Fibroblast of lung (primary cell): ENCODE measurements at regions not wholly inside any gene's neighbourhood (a gene's known extent, or its start where the extent isn't known, plus 50 kb on each side); places are given as distances from the start of the nearest gene placed in this dataset.

Source experiments
- DNase-seq, 2 donors: peaks; one replicate each; pipeline versions ENCODE4 v3.0.0 to v3.0.0-alpha.2; 2010; ENCODE audit warnings: low read depth in 2 of 2
- H2AFZ ChIP-seq: 2 replicates; pipeline ENCODE4 v1.5.1; 2012; ENCODE audit warnings: low read length, control low read depth, inconsistent platforms
- H3K27ac ChIP-seq: 2 replicates; pipeline ENCODE4 v1.5.1; 2011; ENCODE audit warnings: low read length, control low read depth; ENCODE audit not compliant: insufficient read depth
- H3K27me3 ChIP-seq: 2 replicates; pipeline ENCODE4 v1.5.1; 2011; ENCODE audit warnings: mild to moderate bottlenecking, low read length; ENCODE audit not compliant: control insufficient read depth, insufficient read depth
- H3K36me3 ChIP-seq: 2 replicates; pipeline ENCODE4 v1.5.1; 2011; ENCODE audit warnings: low read length; ENCODE audit not compliant: control insufficient read depth, insufficient read depth
- H3K4me1 ChIP-seq: 2 replicates; pipeline ENCODE4 v1.5.1; 2011; ENCODE audit warnings: low read length; ENCODE audit not compliant: control insufficient read depth, insufficient read depth; ENCODE audit errors: extremely low read depth
- H3K4me2 ChIP-seq: 2 replicates; pipeline ENCODE4 v1.5.1; 2011; ENCODE audit warnings: low read length, control low read depth; ENCODE audit not compliant: insufficient read depth; ENCODE audit errors: extremely low read depth
- H3K4me3 ChIP-seq, 4 experiments: fragments of 200-600 bp in 1 of 4; sonication (generic) in 1 of 4; replicated peaks in 1 of 4; 2 replicates each; pipeline ENCODE4 v1.5.1; 2011 to 2016; ENCODE audit warnings: low read length in 4 of 4, low read depth in 3 of 4, mild to moderate bottlenecking in 3 of 4, control low read depth in 2 of 4, inconsistent platforms in 1 of 4, mixed read lengths in 1 of 4; ENCODE audit not compliant: insufficient read depth in 1 of 4; ENCODE audit errors: control extremely low read depth in 1 of 4
- H3K79me2 ChIP-seq: 2 replicates; pipeline ENCODE4 v1.5.1; 2012; ENCODE audit warnings: mild to moderate bottlenecking, low read length, inconsistent platforms; ENCODE audit not compliant: control insufficient read depth, insufficient read depth
- H3K9ac ChIP-seq: 2 replicates; pipeline ENCODE4 v1.5.1; 2011; ENCODE audit warnings: mild to moderate bottlenecking, low read length, control low read depth; ENCODE audit not compliant: insufficient read depth
- H3K9me3 ChIP-seq: 2 replicates; pipeline ENCODE4 v1.5.1; 2012; ENCODE audit warnings: low read depth, low read length; ENCODE audit not compliant: control insufficient read depth, insufficient read depth
- H4K20me1 ChIP-seq: 2 replicates; pipeline ENCODE4 v1.5.1; 2011; ENCODE audit warnings: low read length; ENCODE audit not compliant: control insufficient read depth, insufficient read depth; ENCODE audit errors: extremely low read depth
- EZH2 ChIP-seq: IDR thresholded peaks from 2 replicates; pipeline ENCODE4 v1.5.1; 2012; ENCODE audit warnings: low read length, control low read depth, mild to moderate bottlenecking; ENCODE audit errors: missing control alignments
- TF ChIP-seq, protein P1 (sequence below), 2 donors: IDR thresholded peaks in 1 of 2; conservative IDR thresholded peaks in 1 of 2; 1 replicate in 1 of 2; 2 replicates in 1 of 2; pipeline ENCODE4 v1.5.1; 2011 to 2012; ENCODE audit warnings: low read length in 2 of 2, control low read depth in 1 of 2, inconsistent platforms in 1 of 2, low read depth in 1 of 2, mild to moderate bottlenecking in 1 of 2

DNA sequence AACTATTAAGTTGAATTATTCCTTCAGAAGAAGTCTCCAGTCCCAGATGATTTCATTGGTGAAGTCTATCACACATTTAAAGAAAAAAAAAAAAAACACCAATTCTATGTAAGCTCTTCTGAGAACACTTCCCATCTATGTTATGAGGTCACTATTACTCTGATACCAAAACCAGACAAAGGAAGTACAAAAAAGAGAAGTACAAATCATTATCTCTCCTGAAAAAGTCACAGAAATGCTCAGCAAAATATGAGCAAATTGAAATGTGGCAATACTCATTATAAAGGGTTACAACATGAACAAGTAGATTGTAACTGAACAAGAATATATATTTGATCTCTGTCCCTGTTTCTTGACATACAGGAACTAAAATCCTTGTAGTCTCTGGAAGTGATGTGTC, 280.4 kb downstream of the TLE1 start:
- no peak overlapping the region for H2AFZ ChIP-seq
- H3K27me3 ChIP-seq = no peaks in the 10 kb centered on the region
- no peak overlapping the region for H3K4me2 ChIP-seq
- no peaks in the 10 kb centered on the region for H3K79me2 ChIP-seq
- H3K27ac ChIP-seq = no peak overlapping the region
- no peaks in the 10 kb centered on the region for H4K20me1 ChIP-seq
- no peaks in the 10 kb centered on the region for H3K9me3 ChIP-seq
- no peak overlapping the region for H3K9ac ChIP-seq
- no peak overlapping the region for H3K4me3 ChIP-seq
- DNase-seq = no peak
- H3K4me1 ChIP-seq = no peaks in the 10 kb centered on the region
- TF ChIP-seq, protein P1, sequence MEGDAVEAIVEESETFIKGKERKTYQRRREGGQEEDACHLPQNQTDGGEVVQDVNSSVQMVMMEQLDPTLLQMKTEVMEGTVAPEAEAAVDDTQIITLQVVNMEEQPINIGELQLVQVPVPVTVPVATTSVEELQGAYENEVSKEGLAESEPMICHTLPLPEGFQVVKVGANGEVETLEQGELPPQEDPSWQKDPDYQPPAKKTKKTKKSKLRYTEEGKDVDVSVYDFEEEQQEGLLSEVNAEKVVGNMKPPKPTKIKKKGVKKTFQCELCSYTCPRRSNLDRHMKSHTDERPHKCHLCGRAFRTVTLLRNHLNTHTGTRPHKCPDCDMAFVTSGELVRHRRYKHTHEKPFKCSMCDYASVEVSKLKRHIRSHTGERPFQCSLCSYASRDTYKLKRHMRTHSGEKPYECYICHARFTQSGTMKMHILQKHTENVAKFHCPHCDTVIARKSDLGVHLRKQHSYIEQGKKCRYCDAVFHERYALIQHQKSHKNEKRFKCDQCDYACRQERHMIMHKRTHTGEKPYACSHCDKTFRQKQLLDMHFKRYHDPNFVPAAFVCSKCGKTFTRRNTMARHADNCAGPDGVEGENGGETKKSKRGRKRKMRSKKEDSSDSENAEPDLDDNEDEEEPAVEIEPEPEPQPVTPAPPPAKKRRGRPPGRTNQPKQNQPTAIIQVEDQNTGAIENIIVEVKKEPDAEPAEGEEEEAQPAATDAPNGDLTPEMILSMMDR (conservative IDR thresholded peaks at IDR 0.05 in 1 of 2, IDR thresholded peaks at IDR 0.05 in 1 of 2; ENCODE audit: low read depth in 1 of 2, low read length in 2 of 2) = no peak
- no peak for TF ChIP-seq EZH2
- H3K36me3 ChIP-seq = no peaks in the 10 kb centered on the region

DNA sequence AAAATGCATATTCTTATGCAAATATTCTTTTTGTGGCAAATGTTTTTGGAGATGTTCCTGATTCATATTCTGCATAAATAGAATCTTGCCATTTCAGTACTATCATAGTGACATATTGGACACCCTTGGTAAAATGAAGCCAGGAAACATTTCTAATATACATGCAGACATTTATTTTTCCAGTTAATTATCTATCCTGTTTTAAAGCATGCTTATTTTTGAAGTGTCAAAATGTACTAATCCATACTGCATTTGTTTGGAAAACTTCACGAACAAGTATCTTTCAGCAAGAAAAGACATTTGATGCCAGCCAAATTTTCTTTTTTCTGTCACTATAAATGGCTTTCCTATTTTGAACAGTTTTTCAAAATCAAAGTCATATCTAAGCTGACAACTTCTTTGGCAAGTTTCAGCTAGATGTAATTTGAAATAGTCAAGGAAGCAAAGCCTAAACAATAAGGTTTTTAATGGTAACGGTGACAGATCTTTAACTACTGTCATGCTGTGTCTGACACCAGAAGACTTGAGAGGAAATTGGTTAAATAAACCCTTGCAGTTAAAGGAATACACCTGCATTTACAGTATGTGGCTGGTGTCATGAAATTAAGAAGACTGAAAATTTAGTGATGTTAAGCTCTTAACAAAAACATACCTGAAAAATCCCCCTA, 284.3 kb downstream of the TLE1 start:
- H4K20me1 ChIP-seq = no peaks in the 10 kb centered on the region
- H3K4me3 ChIP-seq = no peak overlapping the region
- H2AFZ ChIP-seq = no peak overlapping the region
- H3K36me3 ChIP-seq = no peaks in the 10 kb centered on the region
- no peak overlapping the region for H3K4me2 ChIP-seq
- H3K9me3 ChIP-seq = no peaks in the 10 kb centered on the region
- H3K27ac ChIP-seq = no peak overlapping the region
- H3K4me1 ChIP-seq = no peaks in the 10 kb centered on the region
- no peaks in the 10 kb centered on the region for H3K79me2 ChIP-seq
- no peaks in the 10 kb centered on the region for H3K27me3 ChIP-seq
- DNase-seq = no peak
- TF ChIP-seq EZH2 = no peak
- TF ChIP-seq, protein P1 (conservative IDR thresholded peaks at IDR 0.05 in 1 of 2, IDR thresholded peaks at IDR 0.05 in 1 of 2; ENCODE audit: low read depth in 1 of 2, low read length in 2 of 2) = no peak
- no peak overlapping the region for H3K9ac ChIP-seq

DNA sequence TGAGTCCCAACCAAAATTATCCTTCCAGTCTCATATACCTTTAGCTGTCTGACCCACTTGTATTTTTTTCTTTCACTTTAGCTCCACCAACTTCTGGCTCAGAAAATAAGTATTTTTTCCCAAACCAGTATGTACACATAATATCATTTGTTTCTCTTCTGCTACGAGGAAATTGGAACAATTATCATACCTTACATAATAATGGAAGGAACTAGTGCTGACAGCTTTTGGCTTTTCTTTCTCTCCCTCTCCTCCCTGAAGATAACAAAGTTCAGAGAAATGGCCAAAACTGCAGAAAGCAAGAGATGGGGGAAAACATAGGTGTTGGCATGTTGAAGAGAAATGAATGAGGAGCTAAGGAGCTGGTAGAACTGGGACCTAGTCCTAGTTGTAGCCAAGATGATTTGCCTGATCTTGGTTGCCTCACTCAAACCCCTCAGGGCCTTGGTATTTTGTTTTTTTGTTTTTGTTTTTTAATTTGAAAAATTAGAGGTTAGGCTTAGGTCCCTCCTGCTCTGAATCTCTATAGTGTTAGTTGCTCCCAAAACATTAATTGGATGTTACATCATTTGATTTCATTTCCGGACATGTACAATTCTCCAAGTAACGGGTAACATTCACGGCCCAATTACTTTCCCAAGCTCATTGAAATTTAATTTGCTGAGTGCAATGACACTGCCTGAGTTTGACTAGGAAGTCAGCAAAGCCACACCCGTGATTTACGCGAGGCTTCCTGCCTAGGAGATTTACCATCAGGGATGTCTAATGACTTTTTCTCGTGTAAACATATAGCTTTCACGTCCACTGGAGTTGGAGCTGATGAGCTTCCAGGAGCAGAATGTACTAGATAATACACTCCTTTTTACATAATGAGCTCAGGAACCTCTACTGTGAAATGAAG, 291.6 kb downstream of the TLE1 start:
- no peak for TF ChIP-seq EZH2
- H3K36me3 ChIP-seq = no peaks in the 10 kb centered on the region
- no peak for DNase-seq
- H3K4me3 ChIP-seq = no peak overlapping the region
- H3K4me2 ChIP-seq = no peak overlapping the region
- H3K27me3 ChIP-seq = no peaks in the 10 kb centered on the region
- H3K9me3 ChIP-seq = no peaks in the 10 kb centered on the region
- no peaks in the 10 kb centered on the region for H4K20me1 ChIP-seq
- no peaks in the 10 kb centered on the region for H3K79me2 ChIP-seq
- H3K9ac ChIP-seq = no peak overlapping the region
- H2AFZ ChIP-seq = no peak overlapping the region
- H3K27ac ChIP-seq = no peak overlapping the region
- no peaks in the 10 kb centered on the region for H3K4me1 ChIP-seq
